ENCODE measurements at regions not wholly inside any gene's neighbourhood (a gene's known extent, or its start where the extent isn't known, plus 50 kb on each side); places are given as distances from the start of the nearest gene placed in this dataset.
"Not testable (repeated sequence)": the region's sequence is repeated elsewhere in the genome, so short reads cannot be mapped to it uniquely, and the experiment has no call there.

- not testable (repeated sequence) for H2BK120ac ChIP-seq (ENCODE audit: low read depth, low read length); H3K4me3 ChIP-seq (ENCODE audit: insufficient read depth in 1 of 2, low read depth in 1 of 2, low read length in 2 of 2); H4K91ac ChIP-seq (ENCODE audit: low read length); H3K79me1 ChIP-seq (replicated peaks; ENCODE audit: low read length, poor library complexity, severe bottlenecking); H3K27ac ChIP-seq (ENCODE audit: low read length, poor library complexity, severe bottlenecking); H4K8ac ChIP-seq (ENCODE audit: low read length); H3K4me1 ChIP-seq (ENCODE audit: control insufficient read depth, insufficient read depth, low read depth, low read length); DNase-seq; H3K27me3 ChIP-seq (ENCODE audit: control insufficient read depth in 1 of 2, insufficient read depth in 1 of 2, low read length in 2 of 2); H3K9me3 ChIP-seq (ENCODE audit: control insufficient read depth, low read length); H3K23ac ChIP-seq (ENCODE audit: low read length in 2 of 2); H3K14ac ChIP-seq (ENCODE audit: low read length in 2 of 2); H3K18ac ChIP-seq (ENCODE audit: low read depth in 1 of 2, low read length in 2 of 2); H2AFZ ChIP-seq (ENCODE audit: low read depth, low read length); H2BK5ac ChIP-seq (ENCODE audit: low read depth, low read length, poor library complexity, severe bottlenecking); H3K36me3 ChIP-seq (ENCODE audit: control insufficient read depth in 1 of 2, insufficient read depth in 2 of 2, low read depth in 1 of 2, low read length in 2 of 2); H2AK5ac ChIP-seq (ENCODE audit: low read length, severe bottlenecking); H3K4ac ChIP-seq (ENCODE audit: low read depth in 1 of 2, low read length in 2 of 2); H2BK15ac ChIP-seq (ENCODE audit: low read depth, poor library complexity, severe bottlenecking); H3K9ac ChIP-seq (ENCODE audit: low read length); H3K4me2 ChIP-seq (ENCODE audit: low read length, poor library complexity, severe bottlenecking); H2BK12ac ChIP-seq (ENCODE audit: low read length in 2 of 2)
- WGBS: 70% methylated on average over 4 of the region's 4 CpGs
These were observed 683.9 kb downstream of the KHDRBS2 start for GRCh38 chr6:61602171-61602570.

DNA sequence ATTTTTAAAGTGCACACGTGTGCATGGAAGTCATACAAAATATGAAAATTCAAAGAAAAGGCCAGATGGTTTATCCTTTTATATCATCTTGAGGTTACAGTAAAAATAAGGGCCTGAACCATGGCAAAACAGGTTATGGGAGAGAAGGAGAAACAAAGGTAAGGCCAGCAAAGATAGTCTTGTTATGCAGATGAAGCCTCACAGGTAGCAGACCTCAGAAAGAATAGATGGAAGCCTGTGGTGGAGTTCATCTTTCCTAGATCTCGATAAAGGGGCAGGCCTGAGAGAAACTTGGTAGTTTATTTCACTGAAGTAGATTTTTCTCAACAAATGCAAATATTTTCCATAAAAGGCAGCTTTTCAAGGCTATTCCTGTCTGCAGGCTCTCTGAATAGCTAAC, 693.8 kb downstream of the KHDRBS2 start:
- Histone ChIP-seq H3K18ac (ENCODE audit: low read depth in 1 of 2, low read length in 2 of 2) (no peak overlapping the region), H2AK5ac (ENCODE audit: low read length, severe bottlenecking) (no peak overlapping the region), H3K4me1 (ENCODE audit: control insufficient read depth, insufficient read depth, low read depth, low read length) (no peaks in the 10 kb centered on the region), H4K8ac (ENCODE audit: low read length) (no peak overlapping the region), H2AFZ (ENCODE audit: low read depth, low read length) (no peak overlapping the region), H3K27ac (ENCODE audit: low read length, poor library complexity, severe bottlenecking) (no peak overlapping the region), H3K14ac (ENCODE audit: low read length in 2 of 2) (no peak overlapping the region), H3K4ac (ENCODE audit: low read depth in 1 of 2, low read length in 2 of 2) (no peak overlapping the region), H3K79me1 (replicated peaks; ENCODE audit: low read length, poor library complexity, severe bottlenecking) (no peaks in the 10 kb centered on the region), H2BK12ac (ENCODE audit: low read length in 2 of 2) (no peak overlapping the region), H2BK15ac (ENCODE audit: low read depth, poor library complexity, severe bottlenecking) (no peak overlapping the region), H3K9ac (ENCODE audit: low read length) (no peak overlapping the region), H3K4me3 (ENCODE audit: insufficient read depth in 1 of 2, low read depth in 1 of 2, low read length in 2 of 2) (no peak overlapping the region), H3K4me2 (ENCODE audit: low read length, poor library complexity, severe bottlenecking) (no peak overlapping the region), H3K36me3 (ENCODE audit: control insufficient read depth in 1 of 2, insufficient read depth in 2 of 2, low read depth in 1 of 2, low read length in 2 of 2) (no peaks in the 10 kb centered on the region), H4K91ac (ENCODE audit: low read length) (no peak overlapping the region), H3K27me3 (ENCODE audit: control insufficient read depth in 1 of 2, insufficient read depth in 1 of 2, low read length in 2 of 2) (no peaks in the 10 kb centered on the region), H3K23ac (ENCODE audit: low read length in 2 of 2) (no peak overlapping the region), H3K9me3 (ENCODE audit: control insufficient read depth, low read length) (peaks cover 24% of the 10 kb centered on the region), H2BK5ac (ENCODE audit: low read depth, low read length, poor library complexity, severe bottlenecking) (no peak overlapping the region), H2BK120ac (ENCODE audit: low read depth, low read length) (no peak overlapping the region)
- DNase-seq: no peak
- WGBS: 73% methylated on average over 1 of the region's 2 CpGs

- Histone ChIP-seq H3K9ac (ENCODE audit: low read length) (no peak overlapping the region), H2AK5ac (ENCODE audit: low read length, severe bottlenecking) (no peak overlapping the region), H3K36me3 (ENCODE audit: control insufficient read depth in 1 of 2, insufficient read depth in 2 of 2, low read depth in 1 of 2, low read length in 2 of 2) (no peaks in the 10 kb centered on the region), H3K14ac (ENCODE audit: low read length in 2 of 2) (no peak overlapping the region), H2AFZ (ENCODE audit: low read depth, low read length) (no peak overlapping the region), H4K8ac (ENCODE audit: low read length) (no peak overlapping the region), H3K4me1 (ENCODE audit: control insufficient read depth, insufficient read depth, low read depth, low read length) (no peaks in the 10 kb centered on the region), H3K27ac (ENCODE audit: low read length, poor library complexity, severe bottlenecking) (no peak overlapping the region), H2BK12ac (ENCODE audit: low read length in 2 of 2) (no peak overlapping the region), H3K79me1 (replicated peaks; ENCODE audit: low read length, poor library complexity, severe bottlenecking) (no peaks in the 10 kb centered on the region), H4K91ac (ENCODE audit: low read length) (no peak overlapping the region), H3K4me3 (ENCODE audit: insufficient read depth in 1 of 2, low read depth in 1 of 2, low read length in 2 of 2) (no peak overlapping the region), H3K23ac (ENCODE audit: low read length in 2 of 2) (no peak overlapping the region), H3K4me2 (ENCODE audit: low read length, poor library complexity, severe bottlenecking) (no peak overlapping the region), H3K4ac (ENCODE audit: low read depth in 1 of 2, low read length in 2 of 2) (no peak overlapping the region), H3K27me3 (ENCODE audit: control insufficient read depth in 1 of 2, insufficient read depth in 1 of 2, low read length in 2 of 2) (no peaks in the 10 kb centered on the region), H2BK15ac (ENCODE audit: low read depth, poor library complexity, severe bottlenecking) (no peak overlapping the region), H3K18ac (ENCODE audit: low read depth in 1 of 2, low read length in 2 of 2) (no peak overlapping the region), H3K9me3 (ENCODE audit: control insufficient read depth, low read length) (peaks cover 30% of the 10 kb centered on the region), H2BK120ac (ENCODE audit: low read depth, low read length) (no peak overlapping the region), H2BK5ac (ENCODE audit: low read depth, low read length, poor library complexity, severe bottlenecking) (no peak overlapping the region)
- 67% methylated on average over 2 of the region's 3 CpGs for WGBS
- no peak for DNase-seq
These were observed 699.0 kb downstream of the KHDRBS2 start for GRCh38 chr6:61586934-61587537.

GRCh38 chr6:61585504-61585903, 700.5 kb downstream of the KHDRBS2 start:
- no peak overlapping the region for H4K8ac ChIP-seq (ENCODE audit: low read length)
- no peak overlapping the region for H3K4me2 ChIP-seq (ENCODE audit: low read length, poor library complexity, severe bottlenecking)
- H3K18ac ChIP-seq (ENCODE audit: low read depth in 1 of 2, low read length in 2 of 2): no peak overlapping the region
- H2BK12ac ChIP-seq (ENCODE audit: low read length in 2 of 2): no peak overlapping the region
- H3K4ac ChIP-seq (ENCODE audit: low read depth in 1 of 2, low read length in 2 of 2): no peak overlapping the region
- no peak overlapping the region for H3K4me3 ChIP-seq (ENCODE audit: insufficient read depth in 1 of 2, low read depth in 1 of 2, low read length in 2 of 2)
- DNase-seq: no peak
- H2AK5ac ChIP-seq (ENCODE audit: low read length, severe bottlenecking): no peak overlapping the region
- no peaks in the 10 kb centered on the region for H3K36me3 ChIP-seq (ENCODE audit: control insufficient read depth in 1 of 2, insufficient read depth in 2 of 2, low read depth in 1 of 2, low read length in 2 of 2)
- no peak overlapping the region for H3K27ac ChIP-seq (ENCODE audit: low read length, poor library complexity, severe bottlenecking)
- H3K14ac ChIP-seq (ENCODE audit: low read length in 2 of 2): no peak overlapping the region
- WGBS: 33% methylated on average over 1 of the region's 2 CpGs
- H3K4me1 ChIP-seq (ENCODE audit: control insufficient read depth, insufficient read depth, low read depth, low read length): no peaks in the 10 kb centered on the region
- H2BK15ac ChIP-seq (ENCODE audit: low read depth, poor library complexity, severe bottlenecking): no peak overlapping the region
- H3K79me1 ChIP-seq (replicated peaks; ENCODE audit: low read length, poor library complexity, severe bottlenecking): no peaks in the 10 kb centered on the region
- H3K27me3 ChIP-seq (ENCODE audit: control insufficient read depth in 1 of 2, insufficient read depth in 1 of 2, low read length in 2 of 2): no peaks in the 10 kb centered on the region
- H3K23ac ChIP-seq (ENCODE audit: low read length in 2 of 2): no peak overlapping the region
- H3K9me3 ChIP-seq (ENCODE audit: control insufficient read depth, low read length): peaks cover 23% of the 10 kb centered on the region
- no peak overlapping the region for H2AFZ ChIP-seq (ENCODE audit: low read depth, low read length)
- no peak overlapping the region for H2BK120ac ChIP-seq (ENCODE audit: low read depth, low read length)
- H2BK5ac ChIP-seq (ENCODE audit: low read depth, low read length, poor library complexity, severe bottlenecking): no peak overlapping the region
- H4K91ac ChIP-seq (ENCODE audit: low read length): no peak overlapping the region
- no peak overlapping the region for H3K9ac ChIP-seq (ENCODE audit: low read length)
